HEK293 (cell line): ENCODE measurements at regions not wholly inside any gene's neighbourhood (a gene's known extent, or its start where the extent isn't known, plus 50 kb on each side); places are given as distances from the start of the nearest gene placed in this dataset.

ENCODE experiments used
- CTCF ChIA-PET: fragments of 350-600 bp; formaldehyde crosslinking; extraction: SDS; loops from one replicate; lab custom pipeline; 2021; ENCODE audit warnings: antibody characterized with exemption; lab: Yijun Ruan, JAX
- POLR2A ChIA-PET: fragments of 300-600 bp; formaldehyde crosslinking; extraction: SDS; loops from one replicate; lab custom pipeline; 2020; ENCODE audit warnings: antibody characterized with exemption, inconsistent platforms; lab: Yijun Ruan, JAX
- H3K27ac ChIP-seq: fragments of 200-500 bp; sonication (Bioruptor generic); 2 replicates; pipeline ENCODE4 v1.5.1; 2014; ENCODE audit warnings: low read depth, low read length, control low read depth, inconsistent platforms; ENCODE audit errors: extremely low read depth
- H3K36me3 ChIP-seq, 2 experiments: fragments of 200-500 bp in 1 of 2; sonication (Bioruptor generic) in 1 of 2; 1 replicate in 1 of 2; 2 replicates in 1 of 2; pipeline ENCODE4 v1.5.1; 2014 to 2017; ENCODE audit warnings: inconsistent platforms in 2 of 2, low read length in 2 of 2; ENCODE audit not compliant: control insufficient read depth in 2 of 2, insufficient read depth in 1 of 2
- H3K4me1 ChIP-seq: fragments of 200-500 bp; sonication (Bioruptor generic); 2 replicates; pipeline ENCODE4 v1.5.1; 2014; ENCODE audit warnings: mild to moderate bottlenecking, low read length, inconsistent platforms; ENCODE audit not compliant: control insufficient read depth, insufficient read depth
- H3K4me3 ChIP-seq: 2 replicates; pipeline ENCODE4 v1.5.1; 2011; ENCODE audit warnings: low read depth, mild to moderate bottlenecking, control low read depth, low read length, moderate library complexity
- H3K9me3 ChIP-seq: fragments of 200-500 bp; sonication (Bioruptor generic); 2 replicates; pipeline ENCODE4 v1.5.1; 2014; ENCODE audit warnings: low read depth, low read length, inconsistent platforms; ENCODE audit not compliant: control insufficient read depth, insufficient read depth
- FEZF1 ChIP-seq: fragments of 450-650 bp; formaldehyde crosslinking; IDR thresholded peaks from 2 replicates; pipeline ENCODE4 v1.5.1; 2016; ENCODE audit warnings: missing biosample characterization, missing genetic modification characterization
- GLIS1 ChIP-seq: fragments of 450-650 bp; formaldehyde crosslinking; IDR thresholded peaks from 2 replicates; pipeline ENCODE4 v1.5.1; 2016; ENCODE audit warnings: missing biosample characterization, missing genetic modification characterization
- IKZF3 ChIP-seq: fragments of 450-650 bp; IDR thresholded peaks from 2 replicates; pipeline ENCODE4 v1.5.0; 2018; ENCODE audit warnings: missing biosample characterization, mild to moderate bottlenecking, missing genetic modification characterization, moderate library complexity
- SETDB1 ChIP-seq: IDR thresholded peaks from one replicate; pipeline ENCODE4 v1.6.1; 2017; ENCODE audit warnings: mild to moderate bottlenecking, low read length, moderate library complexity, mixed read lengths; ENCODE audit not compliant: insufficient read length
- YY2 ChIP-seq: fragments of 450-650 bp; formaldehyde crosslinking; IDR thresholded peaks from 2 replicates; pipeline ENCODE4 v1.5.1; 2016; ENCODE audit warnings: missing biosample characterization, missing genetic modification characterization
- ZFHX2 ChIP-seq: fragments of 450-650 bp; formaldehyde crosslinking; conservative IDR thresholded peaks from 2 replicates; pipeline ENCODE4 v1.5.1; 2016; ENCODE audit warnings: missing biosample characterization, missing genetic modification characterization
- ZFP3 ChIP-seq: fragments of 450-650 bp; formaldehyde crosslinking; IDR thresholded peaks from 2 replicates; pipeline ENCODE4 v1.5.1; 2016; ENCODE audit warnings: low read depth, missing biosample characterization, missing genetic modification characterization
- ZNF157 ChIP-seq: fragments of 450-650 bp; formaldehyde crosslinking; IDR thresholded peaks from 2 replicates; pipeline ENCODE4 v1.5.1; 2016; ENCODE audit warnings: missing biosample characterization, missing genetic modification characterization
- ZNF19 ChIP-seq: fragments of 450-650 bp; formaldehyde crosslinking; IDR thresholded peaks from 2 replicates; pipeline ENCODE4; 2016; ENCODE audit warnings: missing biosample characterization, missing genetic modification characterization, low read depth
- ZNF239 ChIP-seq: fragments of 450-650 bp; formaldehyde crosslinking; IDR thresholded peaks from 2 replicates; pipeline ENCODE4 v1.5.1; 2016; ENCODE audit warnings: missing biosample characterization, missing genetic modification characterization
- ZNF302 ChIP-seq: fragments of 450-650 bp; formaldehyde crosslinking; IDR thresholded peaks from 2 replicates; pipeline ENCODE4 v1.5.1; 2016; ENCODE audit warnings: missing biosample characterization, missing genetic modification characterization, low read depth
- ZNF416 ChIP-seq: fragments of 450-650 bp; formaldehyde crosslinking; IDR thresholded peaks from 2 replicates; pipeline ENCODE4 v1.5.1; 2016; ENCODE audit warnings: missing biosample characterization, missing genetic modification characterization
- TF ChIP-seq, protein P1 (sequence below): fragments of 450-650 bp; formaldehyde crosslinking; IDR thresholded peaks from 2 replicates; pipeline ENCODE4 v1.5.1; 2016; ENCODE audit warnings: missing biosample characterization, missing genetic modification characterization, borderline replicate concordance
- TF ChIP-seq, protein P2 (sequence below): fragments of 450-650 bp; formaldehyde crosslinking; IDR thresholded peaks from 2 replicates; pipeline ENCODE4 v1.5.1; 2016; ENCODE audit warnings: missing biosample characterization, missing genetic modification characterization
- TF ChIP-seq, protein P3 (sequence below): IDR thresholded peaks from 2 replicates; pipeline ENCODE4 v1.6.1; 2011; ENCODE audit warnings: mild to moderate bottlenecking, low read depth, low read length, borderline replicate concordance
- TF ChIP-seq, protein P4 (sequence below): fragments of 450-650 bp; formaldehyde crosslinking; IDR thresholded peaks from 2 replicates; pipeline ENCODE4 v1.5.1; 2017; ENCODE audit warnings: missing biosample characterization, missing genetic modification characterization
- TF ChIP-seq, protein P5 (sequence below): fragments of 450-650 bp; formaldehyde crosslinking; IDR thresholded peaks from 2 replicates; pipeline ENCODE4 v1.5.1; 2016; ENCODE audit warnings: missing biosample characterization, missing genetic modification characterization
- TF ChIP-seq, protein P6 (sequence below): fragments of 450-650 bp; formaldehyde crosslinking; IDR thresholded peaks from 2 replicates; pipeline ENCODE4 v1.5.1; 2016; ENCODE audit warnings: missing biosample characterization, missing genetic modification characterization, borderline replicate concordance

DNA sequence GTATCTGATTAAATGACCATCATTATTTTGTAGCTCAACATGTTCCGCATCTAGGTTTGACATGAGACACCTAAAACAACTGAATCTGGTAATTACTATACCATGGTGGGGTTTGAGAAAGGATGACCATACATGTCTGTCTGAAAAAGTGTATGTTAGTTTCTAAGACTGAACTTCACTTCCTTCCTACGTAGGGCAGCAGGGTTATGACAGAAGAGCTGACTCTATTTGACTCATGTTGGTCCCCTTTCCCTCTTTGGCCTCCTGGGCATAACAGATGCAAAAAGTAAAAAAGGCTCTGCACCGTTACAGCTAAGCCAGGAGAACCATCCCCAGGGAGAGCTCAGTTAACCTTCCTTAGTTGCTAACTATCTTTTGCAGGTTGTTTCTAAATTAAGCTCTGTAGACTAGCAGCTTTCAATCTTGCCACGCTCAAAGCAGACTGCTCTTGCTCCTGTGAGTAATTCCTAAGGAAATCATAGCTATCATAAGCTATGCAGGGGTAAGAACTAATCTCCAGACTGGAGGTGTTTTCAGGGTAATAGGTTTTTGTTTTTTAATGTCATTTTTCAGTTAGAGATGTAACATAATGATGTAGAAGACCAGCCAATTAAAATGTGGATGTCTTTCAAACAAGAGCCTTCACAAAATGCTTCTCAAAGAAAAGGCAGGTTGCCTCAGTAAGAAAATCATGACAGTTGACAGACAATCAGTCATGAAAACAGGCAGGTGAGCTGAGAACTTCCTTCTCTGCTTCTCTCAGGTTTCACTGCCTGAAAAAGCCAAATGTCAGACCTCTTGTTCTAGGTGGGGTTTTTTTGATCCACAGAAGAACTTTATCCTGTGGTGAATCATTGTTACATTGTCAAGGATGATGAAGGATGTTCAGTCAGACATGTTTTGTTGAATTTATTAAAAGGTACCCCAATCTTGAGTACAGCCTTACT lies 66.9 kb upstream of the DAPP1 start (continued):
- TF ChIP-seq, protein P1, sequence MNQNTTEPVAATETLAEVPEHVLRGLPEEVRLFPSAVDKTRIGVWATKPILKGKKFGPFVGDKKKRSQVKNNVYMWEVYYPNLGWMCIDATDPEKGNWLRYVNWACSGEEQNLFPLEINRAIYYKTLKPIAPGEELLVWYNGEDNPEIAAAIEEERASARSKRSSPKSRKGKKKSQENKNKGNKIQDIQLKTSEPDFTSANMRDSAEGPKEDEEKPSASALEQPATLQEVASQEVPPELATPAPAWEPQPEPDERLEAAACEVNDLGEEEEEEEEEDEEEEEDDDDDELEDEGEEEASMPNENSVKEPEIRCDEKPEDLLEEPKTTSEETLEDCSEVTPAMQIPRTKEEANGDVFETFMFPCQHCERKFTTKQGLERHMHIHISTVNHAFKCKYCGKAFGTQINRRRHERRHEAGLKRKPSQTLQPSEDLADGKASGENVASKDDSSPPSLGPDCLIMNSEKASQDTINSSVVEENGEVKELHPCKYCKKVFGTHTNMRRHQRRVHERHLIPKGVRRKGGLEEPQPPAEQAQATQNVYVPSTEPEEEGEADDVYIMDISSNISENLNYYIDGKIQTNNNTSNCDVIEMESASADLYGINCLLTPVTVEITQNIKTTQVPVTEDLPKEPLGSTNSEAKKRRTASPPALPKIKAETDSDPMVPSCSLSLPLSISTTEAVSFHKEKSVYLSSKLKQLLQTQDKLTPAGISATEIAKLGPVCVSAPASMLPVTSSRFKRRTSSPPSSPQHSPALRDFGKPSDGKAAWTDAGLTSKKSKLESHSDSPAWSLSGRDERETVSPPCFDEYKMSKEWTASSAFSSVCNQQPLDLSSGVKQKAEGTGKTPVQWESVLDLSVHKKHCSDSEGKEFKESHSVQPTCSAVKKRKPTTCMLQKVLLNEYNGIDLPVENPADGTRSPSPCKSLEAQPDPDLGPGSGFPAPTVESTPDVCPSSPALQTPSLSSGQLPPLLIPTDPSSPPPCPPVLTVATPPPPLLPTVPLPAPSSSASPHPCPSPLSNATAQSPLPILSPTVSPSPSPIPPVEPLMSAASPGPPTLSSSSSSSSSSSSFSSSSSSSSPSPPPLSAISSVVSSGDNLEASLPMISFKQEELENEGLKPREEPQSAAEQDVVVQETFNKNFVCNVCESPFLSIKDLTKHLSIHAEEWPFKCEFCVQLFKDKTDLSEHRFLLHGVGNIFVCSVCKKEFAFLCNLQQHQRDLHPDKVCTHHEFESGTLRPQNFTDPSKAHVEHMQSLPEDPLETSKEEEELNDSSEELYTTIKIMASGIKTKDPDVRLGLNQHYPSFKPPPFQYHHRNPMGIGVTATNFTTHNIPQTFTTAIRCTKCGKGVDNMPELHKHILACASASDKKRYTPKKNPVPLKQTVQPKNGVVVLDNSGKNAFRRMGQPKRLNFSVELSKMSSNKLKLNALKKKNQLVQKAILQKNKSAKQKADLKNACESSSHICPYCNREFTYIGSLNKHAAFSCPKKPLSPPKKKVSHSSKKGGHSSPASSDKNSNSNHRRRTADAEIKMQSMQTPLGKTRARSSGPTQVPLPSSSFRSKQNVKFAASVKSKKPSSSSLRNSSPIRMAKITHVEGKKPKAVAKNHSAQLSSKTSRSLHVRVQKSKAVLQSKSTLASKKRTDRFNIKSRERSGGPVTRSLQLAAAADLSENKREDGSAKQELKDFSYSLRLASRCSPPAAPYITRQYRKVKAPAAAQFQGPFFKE (tag by site-specific recombination), result no peak
- TF ChIP-seq, all 188 proteins: peak for 0

DNA sequence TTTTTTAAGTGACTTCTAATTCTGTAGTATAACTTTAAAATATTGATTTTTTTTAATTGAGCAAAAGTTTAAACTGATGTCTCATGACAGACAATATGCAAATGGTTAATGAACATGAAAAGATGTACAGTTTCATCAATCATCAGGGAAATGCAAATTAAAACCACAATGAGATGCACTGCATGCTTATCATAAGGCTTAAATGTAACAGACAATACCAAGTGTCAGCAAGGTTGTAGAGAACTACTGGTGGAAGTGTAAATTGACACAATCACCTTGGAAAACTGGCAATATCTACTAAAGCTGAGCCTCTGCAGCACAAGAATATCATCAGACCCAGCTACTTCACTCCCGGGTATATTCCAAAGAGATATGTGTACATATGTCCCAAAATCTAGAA lies 70.2 kb upstream of the DAPP1 start:
- ChIA-PET POLR2A (no interaction called here), CTCF (no interaction called here)
- Histone ChIP-seq H3K4me3 (no peak overlapping the region), H3K27ac (no peak overlapping the region), H3K4me1 (no peaks in the 10 kb centered on the region), H3K9me3 (no peaks in the 10 kb centered on the region), H3K36me3 (no peaks in the 10 kb centered on the region)
- TF ChIP-seq, protein P2, sequence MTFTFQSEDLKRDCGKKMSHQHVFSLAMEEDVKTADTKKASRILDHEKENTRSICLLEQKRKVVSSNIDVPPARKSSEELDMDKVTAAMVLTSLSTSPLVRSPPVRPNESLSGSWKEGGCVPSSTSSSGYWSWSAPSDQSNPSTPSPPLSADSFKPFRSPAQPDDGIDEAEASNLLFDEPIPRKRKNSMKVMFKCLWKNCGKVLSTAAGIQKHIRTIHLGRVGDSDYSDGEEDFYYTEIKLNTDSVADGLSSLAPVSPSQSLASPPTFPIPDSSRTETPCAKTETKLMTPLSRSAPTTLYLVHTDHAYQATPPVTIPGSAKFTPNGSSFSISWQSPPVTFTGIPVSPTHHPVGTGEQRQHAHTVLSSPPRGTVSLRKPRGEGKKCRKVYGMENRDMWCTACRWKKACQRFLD (tag by site-specific recombination), result no peak
- TF ChIP-seq ZNF157, result no peak
- TF ChIP-seq, protein P3, sequence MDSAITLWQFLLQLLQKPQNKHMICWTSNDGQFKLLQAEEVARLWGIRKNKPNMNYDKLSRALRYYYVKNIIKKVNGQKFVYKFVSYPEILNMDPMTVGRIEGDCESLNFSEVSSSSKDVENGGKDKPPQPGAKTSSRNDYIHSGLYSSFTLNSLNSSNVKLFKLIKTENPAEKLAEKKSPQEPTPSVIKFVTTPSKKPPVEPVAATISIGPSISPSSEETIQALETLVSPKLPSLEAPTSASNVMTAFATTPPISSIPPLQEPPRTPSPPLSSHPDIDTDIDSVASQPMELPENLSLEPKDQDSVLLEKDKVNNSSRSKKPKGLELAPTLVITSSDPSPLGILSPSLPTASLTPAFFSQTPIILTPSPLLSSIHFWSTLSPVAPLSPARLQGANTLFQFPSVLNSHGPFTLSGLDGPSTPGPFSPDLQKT, result no peak
- no peak for TF ChIP-seq FEZF1
- TF ChIP-seq ZNF239, result no peak
- TF ChIP-seq, protein P4, sequence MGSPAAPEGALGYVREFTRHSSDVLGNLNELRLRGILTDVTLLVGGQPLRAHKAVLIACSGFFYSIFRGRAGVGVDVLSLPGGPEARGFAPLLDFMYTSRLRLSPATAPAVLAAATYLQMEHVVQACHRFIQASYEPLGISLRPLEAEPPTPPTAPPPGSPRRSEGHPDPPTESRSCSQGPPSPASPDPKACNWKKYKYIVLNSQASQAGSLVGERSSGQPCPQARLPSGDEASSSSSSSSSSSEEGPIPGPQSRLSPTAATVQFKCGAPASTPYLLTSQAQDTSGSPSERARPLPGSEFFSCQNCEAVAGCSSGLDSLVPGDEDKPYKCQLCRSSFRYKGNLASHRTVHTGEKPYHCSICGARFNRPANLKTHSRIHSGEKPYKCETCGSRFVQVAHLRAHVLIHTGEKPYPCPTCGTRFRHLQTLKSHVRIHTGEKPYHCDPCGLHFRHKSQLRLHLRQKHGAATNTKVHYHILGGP (tag by site-specific recombination), result no peak
- TF ChIP-seq ZFHX2, result no peak
- TF ChIP-seq, protein P5, sequence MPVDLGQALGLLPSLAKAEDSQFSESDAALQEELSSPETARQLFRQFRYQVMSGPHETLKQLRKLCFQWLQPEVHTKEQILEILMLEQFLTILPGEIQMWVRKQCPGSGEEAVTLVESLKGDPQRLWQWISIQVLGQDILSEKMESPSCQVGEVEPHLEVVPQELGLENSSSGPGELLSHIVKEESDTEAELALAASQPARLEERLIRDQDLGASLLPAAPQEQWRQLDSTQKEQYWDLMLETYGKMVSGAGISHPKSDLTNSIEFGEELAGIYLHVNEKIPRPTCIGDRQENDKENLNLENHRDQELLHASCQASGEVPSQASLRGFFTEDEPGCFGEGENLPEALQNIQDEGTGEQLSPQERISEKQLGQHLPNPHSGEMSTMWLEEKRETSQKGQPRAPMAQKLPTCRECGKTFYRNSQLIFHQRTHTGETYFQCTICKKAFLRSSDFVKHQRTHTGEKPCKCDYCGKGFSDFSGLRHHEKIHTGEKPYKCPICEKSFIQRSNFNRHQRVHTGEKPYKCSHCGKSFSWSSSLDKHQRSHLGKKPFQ (tag by site-specific recombination), result no peak
- TF ChIP-seq, protein P6, sequence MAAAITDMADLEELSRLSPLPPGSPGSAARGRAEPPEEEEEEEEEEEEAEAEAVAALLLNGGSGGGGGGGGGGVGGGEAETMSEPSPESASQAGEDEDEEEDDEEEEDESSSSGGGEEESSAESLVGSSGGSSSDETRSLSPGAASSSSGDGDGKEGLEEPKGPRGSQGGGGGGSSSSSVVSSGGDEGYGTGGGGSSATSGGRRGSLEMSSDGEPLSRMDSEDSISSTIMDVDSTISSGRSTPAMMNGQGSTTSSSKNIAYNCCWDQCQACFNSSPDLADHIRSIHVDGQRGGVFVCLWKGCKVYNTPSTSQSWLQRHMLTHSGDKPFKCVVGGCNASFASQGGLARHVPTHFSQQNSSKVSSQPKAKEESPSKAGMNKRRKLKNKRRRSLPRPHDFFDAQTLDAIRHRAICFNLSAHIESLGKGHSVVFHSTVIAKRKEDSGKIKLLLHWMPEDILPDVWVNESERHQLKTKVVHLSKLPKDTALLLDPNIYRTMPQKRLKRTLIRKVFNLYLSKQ (tag by site-specific recombination), result no peak
- TF ChIP-seq ZNF416 (tag by site-specific recombination), result no peak
- TF ChIP-seq ZNF19 (tag by site-specific recombination), result no peak
- no peak for TF ChIP-seq ZFP3 (tag by site-specific recombination)
- TF ChIP-seq SETDB1, result no peak
- TF ChIP-seq YY2 (tag by site-specific recombination), result no peak
- TF ChIP-seq GLIS1 (tag by site-specific recombination), result no peak
- no peak for TF ChIP-seq IKZF3 (tag by site-specific recombination)
- no peak for TF ChIP-seq ZNF302 (tag by site-specific recombination)
